GM18498 (cell line): ENCODE measurements at regions not wholly inside any gene's neighbourhood (a gene's known extent, or its start where the extent isn't known, plus 50 kb on each side); places are given as distances from the start of the nearest gene placed in this dataset.

Source experiments
- ATAC-seq: cut with Tn5 transposase; IDR thresholded peaks from one replicate; pipeline ENCODE4 v1.9.1; 2021; ENCODE audit warnings: mild to moderate bottlenecking, moderate library complexity; ENCODE audit not compliant: unreplicated experiment

DNA sequence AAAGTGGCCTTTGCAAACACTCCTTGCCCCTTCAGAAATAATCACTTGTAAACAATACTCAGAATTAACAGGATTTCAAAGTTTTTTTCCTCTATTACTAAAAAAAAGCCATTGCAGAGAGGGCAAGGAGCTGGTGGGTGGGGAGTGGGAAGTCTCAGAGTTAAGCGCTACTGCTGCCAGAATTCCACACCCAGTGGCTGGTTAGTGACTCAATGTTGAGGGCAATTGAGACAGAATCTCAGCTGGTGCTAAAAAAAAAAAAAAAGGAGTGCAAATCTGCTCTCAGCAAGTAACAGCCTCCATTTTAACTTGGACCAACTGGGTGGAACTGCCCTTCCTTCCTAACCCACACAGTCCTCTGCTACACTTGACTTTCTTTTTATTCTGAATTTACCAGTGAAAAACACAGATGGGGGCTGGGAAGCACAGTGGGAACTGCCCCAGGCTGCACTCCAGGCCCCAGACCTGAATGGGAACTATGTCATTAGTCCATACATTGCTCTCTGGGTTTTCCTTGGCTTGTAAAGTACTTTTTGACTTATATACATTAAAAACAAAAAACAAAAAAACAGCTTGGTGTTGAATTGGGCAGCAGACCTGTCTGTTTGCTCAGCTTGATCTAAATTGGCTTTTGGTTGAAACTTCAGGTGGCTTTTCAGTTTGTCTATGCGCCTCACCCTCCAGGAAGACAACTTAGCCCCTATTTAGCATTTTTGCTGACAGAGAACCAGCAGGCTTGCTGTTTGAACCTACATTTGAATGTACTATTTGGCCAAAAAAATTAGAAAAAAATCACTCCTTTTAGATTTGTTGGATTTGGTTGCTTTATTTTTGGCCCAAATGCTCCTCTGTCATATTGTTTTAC, 357.8 kb upstream of the TBL1XR1 start:
- ATAC-seq = no peak

DNA sequence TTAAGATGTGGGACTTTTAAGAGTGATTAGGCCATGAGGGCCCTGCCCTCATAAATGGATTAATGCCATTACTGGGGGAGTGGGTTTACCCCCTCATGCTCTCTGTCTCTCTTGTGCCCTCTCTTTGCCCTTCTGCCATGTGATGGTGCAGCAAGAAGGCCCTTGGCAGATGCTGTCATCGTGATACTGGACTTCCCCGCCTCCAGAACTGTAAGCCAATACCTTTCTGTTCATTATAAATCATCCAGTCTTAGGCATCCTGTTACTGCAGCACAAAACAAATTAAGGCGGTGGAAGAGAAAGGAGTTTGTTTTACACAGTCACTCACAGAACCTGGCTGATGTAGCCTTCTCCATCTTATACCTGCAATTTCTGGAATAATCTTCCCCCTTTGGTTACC, 360.3 kb upstream of the TBL1XR1 start:
- ATAC-seq = no peak

DNA sequence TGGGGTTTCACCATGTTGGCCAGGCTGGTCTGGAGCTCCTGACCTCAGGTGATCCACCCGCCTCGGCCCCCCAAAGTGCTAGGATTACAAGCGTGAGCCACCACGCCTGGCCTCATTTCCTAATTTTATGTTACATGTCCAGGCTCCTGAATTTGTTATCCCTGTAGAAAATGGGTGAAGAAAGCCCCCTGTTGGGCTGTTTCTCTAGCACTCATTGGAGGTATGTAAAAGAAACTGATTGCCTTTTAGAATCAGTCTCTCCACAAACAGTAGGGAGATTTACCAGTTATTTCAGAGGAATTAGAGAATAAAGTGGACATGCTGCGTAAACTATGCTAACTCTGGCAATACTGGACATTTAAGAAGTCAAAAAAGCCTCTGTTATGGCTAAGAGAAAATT, 364.1 kb upstream of the TBL1XR1 start:
- ATAC-seq = no peak

DNA sequence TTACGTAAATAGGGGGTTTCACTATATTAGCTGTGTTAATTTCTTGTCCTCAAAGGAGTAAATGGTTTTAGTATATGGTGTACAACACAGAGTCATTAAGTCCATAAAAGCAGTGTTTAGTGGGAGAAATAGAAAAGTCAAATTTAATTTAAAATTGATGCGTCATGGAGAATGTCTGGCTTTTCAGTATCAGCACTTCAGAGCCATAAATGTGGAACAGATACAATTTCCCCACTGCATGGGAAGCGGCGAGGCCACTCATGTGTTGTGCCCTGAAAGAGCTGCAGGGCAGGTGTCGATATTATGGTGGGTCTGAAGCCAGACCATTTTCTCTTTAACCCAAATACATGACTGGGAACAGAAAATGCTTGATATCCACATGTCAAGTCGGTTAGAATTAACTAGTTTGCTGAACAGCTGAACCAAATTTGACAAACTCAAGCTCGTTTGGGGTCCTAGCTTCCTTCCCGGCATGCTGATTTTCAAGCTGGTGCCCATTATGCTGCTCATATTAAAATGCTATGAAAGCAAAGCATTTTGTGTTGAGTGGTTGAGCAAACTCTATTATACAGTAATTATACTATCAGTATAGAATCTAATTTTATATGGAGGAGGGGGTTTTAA, 364.6 kb upstream of the TBL1XR1 start:
- no peak for ATAC-seq

DNA sequence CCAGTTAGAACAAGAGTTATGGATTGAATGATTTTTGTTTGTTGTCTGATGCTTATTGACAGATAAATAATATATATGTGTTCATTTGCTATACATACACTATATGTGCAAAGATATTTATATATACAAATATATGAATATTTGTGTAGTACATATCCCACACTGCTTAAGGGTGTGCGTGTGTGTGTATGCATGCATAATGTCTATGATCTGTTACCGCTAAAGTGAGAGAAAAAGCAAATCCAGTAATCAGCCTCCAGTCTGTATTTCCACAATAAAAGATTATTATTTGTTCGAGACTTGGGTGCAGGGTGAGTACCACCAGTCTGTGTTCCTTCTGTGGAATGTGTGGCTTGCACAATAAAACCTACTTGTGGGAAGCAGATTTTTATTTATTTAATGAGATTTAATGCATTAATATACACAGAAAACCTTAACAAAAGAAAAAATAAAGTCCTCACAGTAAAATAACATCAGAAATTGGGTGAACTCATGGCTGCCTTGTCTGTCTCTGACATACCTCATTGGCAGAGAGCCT, 366.0 kb upstream of the TBL1XR1 start:
- no peak for ATAC-seq

DNA sequence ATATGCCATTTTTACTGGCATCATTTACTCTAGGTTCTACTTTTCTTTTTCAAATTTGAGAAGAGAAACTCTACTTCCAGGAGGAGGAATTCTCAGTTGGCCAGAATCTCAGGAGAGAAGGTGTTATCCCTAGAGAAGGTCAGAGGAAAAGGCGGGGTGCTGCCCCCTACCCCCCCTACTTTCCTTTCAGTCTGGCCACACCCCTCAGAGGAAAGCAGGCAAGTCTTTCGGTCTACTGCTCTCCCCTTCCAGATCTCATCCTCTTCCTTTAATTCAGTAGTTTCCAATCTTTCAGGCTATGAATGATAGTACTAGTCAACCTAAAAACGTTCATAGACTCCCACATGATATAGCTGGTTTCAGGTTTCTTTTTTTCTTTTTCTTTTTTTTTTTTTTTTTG, 366.5 kb upstream of the TBL1XR1 start:
- ATAC-seq = no peak

DNA sequence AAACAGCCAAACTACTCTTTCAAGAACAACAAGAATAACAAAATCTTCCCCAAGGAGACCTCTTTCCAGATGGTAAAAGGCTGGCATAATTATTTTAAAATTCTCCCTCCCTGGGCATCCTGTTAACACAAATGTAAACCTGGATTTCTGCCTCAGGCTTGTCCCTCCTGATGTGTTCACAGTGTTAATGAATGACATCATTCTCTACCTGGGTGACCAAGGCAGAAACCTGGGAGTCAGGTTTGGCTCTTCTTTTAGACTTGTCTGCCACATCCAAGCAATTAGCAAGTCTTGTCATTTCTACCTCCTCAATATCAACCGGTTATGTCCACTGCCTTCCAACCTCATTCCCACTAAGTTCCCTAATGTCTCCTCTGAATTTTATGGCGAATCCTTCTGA, 368.7 kb upstream of the TBL1XR1 start:
- ATAC-seq = no peak

DNA sequence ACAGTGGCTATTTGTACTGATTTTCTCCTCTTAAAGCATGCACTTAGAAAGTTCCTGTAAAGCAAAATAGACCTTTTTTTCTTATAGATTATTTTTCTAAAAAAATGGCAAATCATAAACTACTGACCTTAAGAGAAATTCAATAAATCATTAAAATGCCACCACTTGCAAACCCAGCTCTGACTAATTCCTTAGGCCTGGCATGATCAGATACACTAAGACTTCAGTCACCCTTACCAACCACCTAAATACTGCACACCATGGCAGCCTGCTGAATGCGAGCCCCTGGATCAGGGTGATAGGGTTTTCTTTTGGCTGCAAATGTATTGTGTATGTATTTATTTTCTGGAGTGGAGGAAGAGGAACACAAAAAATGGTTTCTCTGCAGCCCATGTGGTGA, 370.6 kb upstream of the TBL1XR1 start:
- ATAC-seq = no peak

DNA sequence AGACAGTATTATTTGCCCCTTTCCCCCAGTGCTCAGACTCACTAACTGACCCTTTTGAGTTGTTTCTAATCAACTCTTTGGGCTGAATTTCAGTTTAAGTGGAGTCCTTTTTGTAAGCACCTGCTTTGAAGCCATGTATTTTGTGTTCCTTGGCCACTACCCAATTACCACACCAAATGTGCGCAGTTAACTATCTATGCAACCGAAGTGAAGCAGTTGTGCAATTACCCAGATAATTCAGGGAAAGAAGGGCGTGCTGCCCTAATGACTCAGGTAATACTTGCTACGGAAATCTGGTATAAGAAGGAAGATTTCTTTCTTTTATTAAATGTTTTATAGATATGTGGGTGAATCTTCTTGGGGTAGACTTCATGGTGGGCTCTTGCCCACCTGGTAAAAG, 371.9 kb upstream of the TBL1XR1 start:
- no peak for ATAC-seq

DNA sequence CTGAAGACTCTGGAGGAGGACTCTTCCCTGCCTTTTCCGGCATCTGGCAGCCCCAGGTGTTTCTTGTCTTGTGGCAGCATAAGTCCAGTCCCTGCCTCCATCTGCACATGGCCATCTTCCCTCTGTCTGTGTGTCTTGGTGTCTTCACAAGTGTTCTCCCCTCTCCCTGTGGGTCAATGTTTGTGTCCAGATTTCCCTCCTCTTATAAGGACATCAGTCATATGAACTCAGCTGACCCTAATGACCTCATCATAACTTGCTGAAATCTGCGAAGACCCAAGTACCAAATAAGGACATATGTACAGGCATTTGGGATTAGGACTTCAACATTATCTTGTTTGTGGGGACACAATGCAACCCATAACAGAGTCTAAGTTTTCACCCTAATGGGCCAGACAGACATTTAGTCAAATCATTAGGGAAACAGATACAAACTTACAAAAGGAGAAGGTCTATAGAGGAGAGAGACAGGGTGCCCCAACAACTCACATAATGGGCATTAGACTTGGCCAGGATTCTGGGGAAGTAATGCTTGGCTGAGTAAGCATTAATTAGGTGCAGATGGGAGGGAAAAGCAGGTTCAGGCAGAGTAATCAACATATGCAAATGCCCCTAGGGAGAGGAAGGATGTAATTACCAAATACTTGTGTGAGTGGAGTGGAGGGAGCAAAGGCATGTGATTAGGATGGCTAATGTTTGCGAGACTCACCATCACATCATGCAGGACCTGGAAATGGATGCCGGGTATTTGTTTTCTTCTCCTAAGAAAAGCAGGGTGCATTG, 372.8 kb upstream of the TBL1XR1 start:
- no peak for ATAC-seq

DNA sequence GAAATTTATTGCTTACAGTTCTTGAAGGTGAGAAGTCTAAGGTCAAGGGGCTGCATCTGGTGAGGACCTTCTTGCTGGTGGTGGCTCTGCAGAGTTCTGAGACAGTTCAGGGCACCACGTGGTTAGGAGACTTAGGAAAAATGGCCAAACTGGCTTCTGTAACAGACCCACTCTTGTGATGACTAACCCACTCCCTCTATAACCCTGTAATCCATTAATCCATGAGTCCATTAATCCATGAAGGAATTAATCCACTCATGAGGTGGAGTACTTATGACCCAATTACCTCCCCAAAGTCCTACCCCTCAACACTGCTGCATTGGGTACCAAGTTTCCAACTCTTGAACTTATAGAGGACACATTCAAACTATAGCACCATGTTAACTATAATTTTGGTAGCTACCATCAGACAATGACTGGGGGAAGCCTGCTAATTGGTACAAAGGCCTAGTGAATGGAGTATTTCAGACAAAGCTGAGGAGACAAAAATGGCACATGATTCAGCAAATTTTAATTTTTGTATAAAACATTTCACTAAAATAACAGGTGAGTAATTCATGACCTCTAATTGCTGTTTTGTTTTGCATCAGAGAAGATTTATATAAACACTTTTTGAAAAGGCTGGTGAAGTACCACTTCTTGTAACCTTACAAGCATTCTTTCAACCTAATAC, 374.1 kb upstream of the TBL1XR1 start:
- ATAC-seq = no peak

DNA sequence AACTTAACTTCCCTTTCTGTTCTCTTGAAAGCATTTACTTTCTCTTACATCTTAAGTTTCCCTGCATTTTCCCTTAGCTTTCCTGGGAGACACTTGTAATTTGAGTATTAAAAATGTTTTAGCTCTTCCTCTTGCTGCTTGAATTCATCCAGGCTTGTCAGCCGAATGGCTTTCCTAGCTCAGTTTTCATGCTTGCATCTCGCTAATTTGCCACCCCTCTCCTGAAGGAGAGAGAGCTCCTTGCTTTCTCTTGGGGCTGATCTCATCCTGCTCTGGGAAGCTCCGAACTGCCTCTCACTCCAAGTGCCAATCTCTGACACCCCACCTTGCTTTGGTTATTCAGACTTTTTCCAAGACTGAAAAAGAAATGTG, 374.6 kb upstream of the TBL1XR1 start:
- ATAC-seq = no peak

DNA sequence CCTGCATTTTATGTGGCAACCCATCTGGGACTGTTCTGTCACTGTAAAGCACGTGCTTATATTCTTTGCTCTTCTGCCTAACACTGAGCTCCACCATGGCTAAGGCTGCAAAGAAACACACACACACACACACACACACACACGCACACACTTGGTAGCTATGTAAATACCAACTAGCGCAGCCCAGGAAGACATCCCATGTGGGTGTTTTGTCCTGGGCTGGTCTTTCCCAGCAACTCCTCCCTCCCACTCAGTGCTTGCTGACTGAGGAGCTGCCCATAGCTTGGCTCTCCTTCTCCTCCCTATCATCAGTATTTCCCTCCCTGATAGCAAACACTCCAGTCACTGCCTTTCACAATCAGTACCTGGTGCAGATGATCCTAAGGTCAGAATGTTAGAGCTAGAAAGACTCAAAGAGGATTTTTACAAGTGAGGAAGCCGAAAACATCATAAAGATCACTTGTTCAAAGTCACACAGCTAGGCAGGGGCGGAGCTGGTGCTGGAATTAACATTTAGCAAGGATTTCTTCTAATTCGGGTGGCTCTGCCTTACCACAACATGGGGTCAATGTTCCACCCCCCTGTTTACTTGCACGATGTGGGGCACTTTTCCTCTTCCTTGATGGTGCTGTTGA, 377.1 kb upstream of the TBL1XR1 start:
- no peak for ATAC-seq

DNA sequence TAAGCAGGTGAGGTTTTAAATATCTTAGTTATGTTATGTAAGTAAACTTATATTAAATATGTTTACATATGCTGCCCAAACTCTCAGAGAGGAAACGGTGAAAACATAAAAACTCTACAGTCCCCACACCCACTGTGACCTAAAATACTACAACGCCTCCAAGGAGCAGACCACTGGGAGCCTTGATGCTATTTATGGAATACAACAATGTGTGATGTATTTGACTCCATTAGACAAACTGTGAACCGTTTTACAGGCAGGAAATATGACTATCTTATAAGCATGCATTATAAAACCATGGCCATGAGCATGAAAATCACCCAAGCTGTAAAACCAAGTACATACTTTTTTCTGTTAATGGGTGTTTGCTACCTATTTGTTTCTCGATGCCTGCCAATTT, 379.5 kb upstream of the TBL1XR1 start:
- no peak for ATAC-seq

DNA sequence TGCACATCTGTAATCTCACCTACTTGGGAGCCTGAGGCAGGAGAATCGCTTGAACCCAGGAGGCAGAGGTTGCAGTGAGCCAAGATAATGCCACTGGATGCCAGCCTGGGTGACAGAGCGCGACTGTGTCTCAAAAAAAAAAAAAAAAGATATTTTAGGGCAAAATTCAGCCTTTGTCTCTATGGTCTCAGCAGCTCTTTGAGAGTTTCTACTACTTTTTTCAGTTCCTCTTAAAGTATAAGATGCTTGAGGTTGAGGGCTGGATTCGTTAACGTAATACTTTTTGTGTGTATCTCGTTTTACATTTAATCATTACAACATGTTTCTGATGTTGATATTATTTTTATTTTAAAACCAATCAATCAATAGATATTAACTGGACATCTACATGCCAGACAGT, 381.2 kb upstream of the TBL1XR1 start:
- ATAC-seq = peak; percentile 89

DNA sequence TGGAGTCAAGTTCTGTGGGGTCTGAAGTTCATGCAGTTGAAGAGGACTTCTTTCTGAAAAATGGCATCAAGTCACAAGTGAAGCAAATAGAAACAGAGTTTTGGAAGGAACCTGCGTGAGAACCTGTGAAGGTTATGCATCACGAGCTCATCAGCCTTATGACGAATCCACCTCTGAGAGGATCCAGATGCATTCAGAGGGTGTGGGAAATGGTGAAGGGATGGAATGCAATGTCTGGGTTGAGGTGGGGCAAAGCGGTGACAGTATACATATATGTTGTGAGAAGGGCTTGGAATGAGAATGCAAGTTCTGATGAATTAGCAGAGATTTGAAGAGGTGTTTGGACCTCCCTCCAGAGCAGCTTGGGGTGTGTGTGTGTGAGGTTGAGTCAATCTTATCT, 382.1 kb upstream of the TBL1XR1 start:
- ATAC-seq = no peak

DNA sequence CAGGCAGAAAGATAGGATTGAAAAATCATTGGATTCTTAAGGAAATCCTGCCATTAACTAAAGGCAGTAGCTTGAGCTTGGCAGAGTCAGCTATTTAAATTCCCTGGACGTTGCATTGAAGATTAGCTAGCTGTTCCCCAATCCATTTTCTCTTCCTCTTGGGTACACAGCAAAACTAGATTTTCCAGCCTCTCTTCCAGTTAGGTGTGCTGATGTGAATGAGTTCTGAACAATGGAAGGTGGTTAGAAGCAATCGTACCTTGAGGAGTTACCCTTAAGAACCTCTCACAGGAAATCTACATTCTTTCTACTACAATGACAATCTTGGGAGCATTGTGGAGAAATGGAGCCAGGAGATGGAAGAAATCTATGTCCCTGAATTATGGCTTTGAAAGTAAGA, 383.2 kb upstream of the TBL1XR1 start:
- no peak for ATAC-seq

DNA sequence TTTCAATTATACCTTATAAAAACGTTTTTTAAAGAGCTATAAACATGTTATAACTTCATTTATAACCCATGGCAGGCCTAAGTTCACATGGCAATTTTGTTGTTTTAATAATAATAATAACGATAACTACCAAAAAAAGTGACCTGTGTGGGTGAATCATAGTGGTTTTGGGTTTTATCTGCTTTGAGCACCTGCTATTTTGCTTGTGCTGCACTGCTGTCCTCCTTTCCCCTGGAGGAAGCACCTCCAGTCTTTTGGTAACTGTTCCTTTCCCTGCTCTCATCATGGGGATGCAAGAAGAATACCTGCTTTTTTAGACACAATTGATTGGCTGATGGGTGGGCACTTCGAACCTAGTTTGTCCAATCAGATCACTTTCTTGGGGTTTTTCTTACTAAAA, 388.0 kb upstream of the TBL1XR1 start:
- no peak for ATAC-seq

DNA sequence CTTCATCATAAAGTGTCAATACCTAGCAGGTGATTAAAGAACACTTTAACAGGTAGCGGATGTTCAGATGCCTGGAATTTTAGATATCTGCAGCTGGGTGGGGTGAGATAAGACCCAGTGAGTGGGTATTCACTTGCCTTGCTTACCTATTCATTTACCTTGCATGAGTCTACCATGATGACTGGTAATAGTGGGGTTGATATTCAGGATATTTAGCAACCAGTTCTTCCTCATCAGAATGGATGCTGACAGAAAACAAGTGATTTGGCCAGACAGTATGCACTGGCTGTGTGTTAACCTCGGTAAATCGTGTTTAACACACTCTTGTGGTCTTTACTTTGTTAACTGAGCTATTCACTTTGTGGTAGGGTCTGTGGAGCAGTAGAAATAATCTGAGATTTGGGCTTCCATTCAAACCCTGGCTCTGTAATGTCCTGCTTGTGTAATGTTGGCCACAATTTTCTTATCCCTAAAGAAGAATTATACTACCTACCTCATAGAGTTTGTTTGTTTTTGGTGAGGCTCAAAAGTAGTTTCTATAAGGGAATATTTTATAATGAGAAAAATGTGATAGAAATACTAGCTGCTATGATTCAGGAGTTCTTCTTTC, 391.9 kb upstream of the TBL1XR1 start:
- no peak for ATAC-seq

DNA sequence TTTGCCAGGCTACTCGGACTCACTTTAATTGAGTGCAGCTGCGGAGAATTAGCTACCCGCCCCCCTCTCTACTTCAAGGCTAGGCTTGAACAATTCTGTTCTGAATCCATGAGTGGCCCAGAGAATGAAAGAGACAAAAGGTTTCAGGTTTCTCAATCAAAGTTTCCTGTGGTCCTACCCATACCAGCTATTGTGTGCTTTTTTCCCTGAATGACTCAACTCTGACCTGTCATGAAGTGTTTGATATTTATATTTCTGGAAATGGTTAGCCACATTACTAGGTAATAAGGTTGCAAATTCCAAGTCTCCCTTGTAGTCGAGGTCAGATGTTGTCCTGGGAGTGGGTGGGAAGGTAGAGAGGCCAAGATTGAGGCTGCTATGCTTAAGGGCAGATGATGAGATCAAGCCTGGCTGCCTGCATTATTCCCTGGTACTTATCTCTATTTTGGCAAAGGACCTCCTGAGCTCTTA, 392.7 kb upstream of the TBL1XR1 start:
- peak; percentile 71 for ATAC-seq
